Osteoblast (primary cell): ENCODE measurements at regions not wholly inside any gene's neighbourhood (a gene's known extent, or its start where the extent isn't known, plus 50 kb on each side); places are given as distances from the start of the nearest gene placed in this dataset.

Experiments used
- DNase-seq: peaks from one replicate; pipeline ENCODE4 v3.0.0; 2011; ENCODE audit warnings: low spot score, mixed read lengths; ENCODE audit not compliant: insufficient read length; ENCODE audit errors: missing footprints
- H2AFZ ChIP-seq: 2 replicates; pipeline ENCODE4 v1.6.0; 2011; ENCODE audit warnings: mild to moderate bottlenecking, low read length
- H3K27ac ChIP-seq: 2 replicates; pipeline ENCODE4 v1.5.1; 2011; ENCODE audit warnings: mild to moderate bottlenecking, low read depth, low read length, moderate library complexity
- H3K27me3 ChIP-seq: 2 replicates; pipeline ENCODE4 v1.6.0; 2012; ENCODE audit warnings: mild to moderate bottlenecking, control low read depth, inconsistent platforms, low read length, moderate library complexity; ENCODE audit not compliant: insufficient read depth
- H3K36me3 ChIP-seq: 2 replicates; pipeline ENCODE4 v1.5.1; 2011; ENCODE audit warnings: mild to moderate bottlenecking, low read length, control low read depth, moderate library complexity; ENCODE audit not compliant: insufficient read depth
- H3K4me1 ChIP-seq: 2 replicates; pipeline ENCODE4 v1.5.1; 2011; ENCODE audit warnings: mild to moderate bottlenecking, low read length, control low read depth, moderate library complexity; ENCODE audit not compliant: insufficient read depth
- H3K4me2 ChIP-seq: 2 replicates; pipeline ENCODE4 v1.6.0; 2011; ENCODE audit warnings: mild to moderate bottlenecking, low read length; ENCODE audit not compliant: insufficient read depth
- H3K4me3 ChIP-seq: fragments of 200-600 bp; sonication (generic); 3 replicates; pipeline ENCODE4 v1.5.1; 2012; ENCODE audit warnings: mild to moderate bottlenecking, low read length, inconsistent platforms; ENCODE audit not compliant: insufficient read depth
- H3K79me2 ChIP-seq: 2 replicates; pipeline ENCODE4 v1.6.0; 2012; ENCODE audit warnings: mild to moderate bottlenecking, low read length, control low read depth, inconsistent platforms; ENCODE audit not compliant: insufficient read depth
- H3K9me3 ChIP-seq: 2 replicates; pipeline ENCODE4 v1.5.1; 2011; ENCODE audit warnings: low read depth, low read length, control low read depth
- H4K20me1 ChIP-seq: 2 replicates; pipeline ENCODE4 v1.6.0; 2012; ENCODE audit warnings: mild to moderate bottlenecking, low read length, control low read depth; ENCODE audit not compliant: insufficient read depth
- CTCF ChIP-seq: IDR thresholded peaks from 2 replicates; pipeline ENCODE4 v1.5.1; 2011; ENCODE audit warnings: mild to moderate bottlenecking, low read depth, low read length, moderate library complexity; ENCODE audit errors: extremely low read depth

- no peak for DNase-seq
Observed at GRCh38 chr7:106979551-106980357, 64.8 kb upstream of the PRKAR2B start.

GRCh38 chr7:106980358-106980685 lies 64.2 kb upstream of the PRKAR2B start:
- Histone ChIP-seq H4K20me1 (no peaks in the 10 kb centered on the region), H3K9me3 (no peaks in the 10 kb centered on the region), H2AFZ (no peak overlapping the region), H3K27me3 (peaks cover 5% of the 10 kb centered on the region), H3K4me3 (no peak overlapping the region), H3K4me2 (no peak overlapping the region), H3K79me2 (no peaks in the 10 kb centered on the region), H3K27ac (no peak overlapping the region), H3K36me3 (no peaks in the 10 kb centered on the region), H3K4me1 (no peaks in the 10 kb centered on the region)
- DNase-seq: no peak
- no peak for TF ChIP-seq CTCF

More at GRCh38 chr7:106979551-106980357, 64.8 kb upstream of the PRKAR2B start:
- Histone ChIP-seq H3K27me3 (peaks cover 5% of the 10 kb centered on the region), H3K27ac (no peak overlapping the region), H3K4me2 (no peak overlapping the region), H3K79me2 (no peaks in the 10 kb centered on the region), H3K4me3 (no peak overlapping the region), H3K9me3 (no peaks in the 10 kb centered on the region), H4K20me1 (no peaks in the 10 kb centered on the region), H3K36me3 (no peaks in the 10 kb centered on the region), H2AFZ (no peak overlapping the region), H3K4me1 (no peaks in the 10 kb centered on the region)
- TF ChIP-seq CTCF: no peak

GRCh38 chr7:106982415-106982814 lies 62.1 kb upstream of the PRKAR2B start:
- no peaks in the 10 kb centered on the region for H3K36me3 ChIP-seq
- H3K79me2 ChIP-seq: no peaks in the 10 kb centered on the region
- H3K9me3 ChIP-seq: no peaks in the 10 kb centered on the region
- no peak overlapping the region for H3K4me3 ChIP-seq
- no peaks in the 10 kb centered on the region for H3K4me1 ChIP-seq
- TF ChIP-seq CTCF: no peak
- H4K20me1 ChIP-seq: no peaks in the 10 kb centered on the region
- H3K4me2 ChIP-seq: no peak overlapping the region
- DNase-seq: no peak
- H2AFZ ChIP-seq: no peak overlapping the region
- no peak overlapping the region for H3K27ac ChIP-seq
- H3K27me3 ChIP-seq: peaks cover 5% of the 10 kb centered on the region

- TF ChIP-seq CTCF: no peak
- Histone ChIP-seq H3K79me2 (no peaks in the 10 kb centered on the region), H2AFZ (no peak overlapping the region), H3K9me3 (no peaks in the 10 kb centered on the region), H3K27me3 (peaks cover 3% of the 10 kb centered on the region), H3K27ac (no peak overlapping the region), H4K20me1 (no peaks in the 10 kb centered on the region), H3K4me1 (no peaks in the 10 kb centered on the region), H3K36me3 (no peaks in the 10 kb centered on the region), H3K4me3 (no peak overlapping the region), H3K4me2 (no peak overlapping the region)
- DNase-seq: no peak
Observed at GRCh38 chr7:106984034-106984433, 60.5 kb upstream of the PRKAR2B start.
